ENCODE measurements at regions not wholly inside any gene's neighbourhood (a gene's known extent, or its start where the extent isn't known, plus 50 kb on each side); places are given as distances from the start of the nearest gene placed in this dataset.

DNA sequence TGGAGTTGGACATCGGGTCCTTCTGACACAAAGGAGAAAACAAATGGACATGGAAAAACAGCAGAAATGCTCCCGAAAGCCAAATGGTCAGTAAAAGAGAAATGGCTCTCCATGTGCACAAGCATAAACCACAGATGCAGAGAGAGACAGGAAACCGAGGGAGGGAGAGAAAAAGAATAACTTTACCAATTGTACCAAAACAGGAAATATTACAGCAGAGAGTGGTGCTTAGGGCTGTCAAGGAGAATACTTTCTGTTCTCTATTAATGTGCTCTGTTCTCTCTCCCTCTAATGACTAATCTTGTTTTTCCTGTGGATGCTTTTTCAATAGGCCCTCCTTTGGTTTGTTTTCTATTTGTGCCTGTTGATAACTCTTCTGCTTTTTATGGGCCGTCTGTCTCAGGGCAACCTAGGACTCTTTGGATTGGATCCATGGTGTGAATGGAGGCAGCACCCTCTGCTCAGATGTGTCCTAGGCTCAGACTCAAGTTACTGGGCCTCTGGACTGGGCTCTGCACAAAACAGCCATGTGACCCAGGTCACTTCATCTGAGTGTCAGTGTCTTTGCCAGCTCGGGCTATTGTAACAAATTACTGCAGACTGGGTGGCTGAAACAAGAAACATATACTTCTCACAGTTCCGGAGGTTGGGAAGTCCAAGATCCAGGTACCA, 663.0 kb downstream of the NPHP4 start:
- no peak for TF ChIP-seq TAF1 (IDR thresholded peaks at IDR 0.05; ENCODE audit: borderline replicate concordance, insufficient read depth, low read length)
- TF ChIP-seq SIN3A (IDR thresholded peaks at IDR 0.05; ENCODE audit: borderline replicate concordance, insufficient read depth, low read length): no peak
- TF ChIP-seq POLR2AphosphoS5 (IDR thresholded peaks at IDR 0.05; ENCODE audit: low read depth, low read length): no peak
- TF ChIP-seq FOXP2 (optimal IDR thresholded peaks at IDR 0.05; ENCODE audit: borderline replicate concordance, extremely low read depth, extremely low read length, insufficient read depth): no peak
- TF ChIP-seq, protein P1, sequence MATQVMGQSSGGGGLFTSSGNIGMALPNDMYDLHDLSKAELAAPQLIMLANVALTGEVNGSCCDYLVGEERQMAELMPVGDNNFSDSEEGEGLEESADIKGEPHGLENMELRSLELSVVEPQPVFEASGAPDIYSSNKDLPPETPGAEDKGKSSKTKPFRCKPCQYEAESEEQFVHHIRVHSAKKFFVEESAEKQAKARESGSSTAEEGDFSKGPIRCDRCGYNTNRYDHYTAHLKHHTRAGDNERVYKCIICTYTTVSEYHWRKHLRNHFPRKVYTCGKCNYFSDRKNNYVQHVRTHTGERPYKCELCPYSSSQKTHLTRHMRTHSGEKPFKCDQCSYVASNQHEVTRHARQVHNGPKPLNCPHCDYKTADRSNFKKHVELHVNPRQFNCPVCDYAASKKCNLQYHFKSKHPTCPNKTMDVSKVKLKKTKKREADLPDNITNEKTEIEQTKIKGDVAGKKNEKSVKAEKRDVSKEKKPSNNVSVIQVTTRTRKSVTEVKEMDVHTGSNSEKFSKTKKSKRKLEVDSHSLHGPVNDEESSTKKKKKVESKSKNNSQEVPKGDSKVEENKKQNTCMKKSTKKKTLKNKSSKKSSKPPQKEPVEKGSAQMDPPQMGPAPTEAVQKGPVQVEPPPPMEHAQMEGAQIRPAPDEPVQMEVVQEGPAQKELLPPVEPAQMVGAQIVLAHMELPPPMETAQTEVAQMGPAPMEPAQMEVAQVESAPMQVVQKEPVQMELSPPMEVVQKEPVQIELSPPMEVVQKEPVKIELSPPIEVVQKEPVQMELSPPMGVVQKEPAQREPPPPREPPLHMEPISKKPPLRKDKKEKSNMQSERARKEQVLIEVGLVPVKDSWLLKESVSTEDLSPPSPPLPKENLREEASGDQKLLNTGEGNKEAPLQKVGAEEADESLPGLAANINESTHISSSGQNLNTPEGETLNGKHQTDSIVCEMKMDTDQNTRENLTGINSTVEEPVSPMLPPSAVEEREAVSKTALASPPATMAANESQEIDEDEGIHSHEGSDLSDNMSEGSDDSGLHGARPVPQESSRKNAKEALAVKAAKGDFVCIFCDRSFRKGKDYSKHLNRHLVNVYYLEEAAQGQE (IDR thresholded peaks at IDR 0.05; ENCODE audit: insufficient read depth in 1 of 2, low read depth in 2 of 2, low read length in 2 of 2): no peak

DNA sequence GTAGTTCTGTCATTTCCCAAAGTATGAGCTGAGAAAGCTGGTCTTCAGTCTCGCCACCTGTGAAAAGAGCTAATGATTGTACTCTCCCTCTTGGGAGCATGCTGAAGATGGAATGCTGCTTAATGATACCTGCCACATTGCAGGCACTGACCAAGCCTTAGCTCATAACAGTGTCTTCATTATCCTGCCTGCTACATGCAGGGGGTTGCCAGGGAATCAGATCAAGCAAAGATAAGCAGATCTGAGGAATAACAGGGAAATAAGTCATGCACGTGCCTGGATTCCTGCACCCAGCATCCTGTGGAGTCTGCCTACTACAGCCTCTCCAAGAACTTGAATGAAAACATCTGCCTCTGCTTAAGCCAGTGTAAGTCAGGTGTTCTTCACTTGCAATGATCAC, 667.3 kb downstream of the NPHP4 start:
- TF ChIP-seq FOXP2 (optimal IDR thresholded peaks at IDR 0.05; ENCODE audit: borderline replicate concordance, extremely low read depth, extremely low read length, insufficient read depth) (no peak), SIN3A (IDR thresholded peaks at IDR 0.05; ENCODE audit: borderline replicate concordance, insufficient read depth, low read length) (no peak), POLR2AphosphoS5 (IDR thresholded peaks at IDR 0.05; ENCODE audit: low read depth, low read length) (no peak), TAF1 (IDR thresholded peaks at IDR 0.05; ENCODE audit: borderline replicate concordance, insufficient read depth, low read length) (no peak)
- TF ChIP-seq, protein P1 (IDR thresholded peaks at IDR 0.05; ENCODE audit: insufficient read depth in 1 of 2, low read depth in 2 of 2, low read length in 2 of 2): no peak

GRCh38 chr1:5318143-5318816, 663.9 kb downstream of the AJAP1 start:
- TF ChIP-seq POLR2AphosphoS5 (IDR thresholded peaks at IDR 0.05; ENCODE audit: low read depth, low read length): no peak
- TF ChIP-seq SIN3A (IDR thresholded peaks at IDR 0.05; ENCODE audit: borderline replicate concordance, insufficient read depth, low read length): no peak
- TF ChIP-seq TAF1 (IDR thresholded peaks at IDR 0.05; ENCODE audit: borderline replicate concordance, insufficient read depth, low read length): no peak

- TF ChIP-seq TAF1 (IDR thresholded peaks at IDR 0.05; ENCODE audit: borderline replicate concordance, insufficient read depth, low read length) (no peak), FOXP2 (optimal IDR thresholded peaks at IDR 0.05; ENCODE audit: borderline replicate concordance, extremely low read depth, extremely low read length, insufficient read depth) (no peak), SIN3A (IDR thresholded peaks at IDR 0.05; ENCODE audit: borderline replicate concordance, insufficient read depth, low read length) (no peak), POLR2AphosphoS5 (IDR thresholded peaks at IDR 0.05; ENCODE audit: low read depth, low read length) (no peak)
- TF ChIP-seq, protein P1 (IDR thresholded peaks at IDR 0.05; ENCODE audit: insufficient read depth in 1 of 2, low read depth in 2 of 2, low read length in 2 of 2): no peak
These were observed 663.0 kb downstream of the AJAP1 start for GRCh38 chr1:5317391-5317790.

- TF ChIP-seq FOXP2 (optimal IDR thresholded peaks at IDR 0.05; ENCODE audit: borderline replicate concordance, extremely low read depth, extremely low read length, insufficient read depth): no peak
- no peak for TF ChIP-seq SIN3A (IDR thresholded peaks at IDR 0.05; ENCODE audit: borderline replicate concordance, insufficient read depth, low read length)
- TF ChIP-seq POLR2AphosphoS5 (IDR thresholded peaks at IDR 0.05; ENCODE audit: low read depth, low read length): no peak
- TF ChIP-seq, protein P1 (IDR thresholded peaks at IDR 0.05; ENCODE audit: insufficient read depth in 1 of 2, low read depth in 2 of 2, low read length in 2 of 2): no peak
- TF ChIP-seq TAF1 (IDR thresholded peaks at IDR 0.05; ENCODE audit: borderline replicate concordance, insufficient read depth, low read length): no peak
These were observed 658.5 kb downstream of the AJAP1 start for GRCh38 chr1:5312862-5313261.

Measured in PFSK-1 (cell line).